ENCODE measurements at regions not wholly inside any gene's neighbourhood (a gene's known extent, or its start where the extent isn't known, plus 50 kb on each side); places are given as distances from the start of the nearest gene placed in this dataset.

GRCh38 chr2:41912776-41913175 is 135.0 kb upstream of the PKDCC start:
- no peaks in the 10 kb centered on the region for H3K27me3 ChIP-seq
- H3K4me3 ChIP-seq = no peak overlapping the region
- TF ChIP-seq CTCF (IDR thresholded peaks at IDR 0.05) = no peak
- FAIRE-seq = no peak
- no peaks in the 10 kb centered on the region for H3K4me1 ChIP-seq
- no peak for DNase-seq
- ATAC-seq = peak in 2 of 4 donors; percentile 15 to 37
- H3K27ac ChIP-seq = no peak overlapping the region
- intact Hi-C loops (cut with DNase I) = no loop called here
- no peaks in the 10 kb centered on the region for H3K9me3 ChIP-seq
- no peaks in the 10 kb centered on the region for H3K36me3 ChIP-seq
- WGBS, 2 donors = 36 to 51% methylated on average over 2 of the region's 2 CpGs

GRCh38 chr2:41913311-41913710 is 134.5 kb upstream of the PKDCC start:
- ATAC-seq (peak in 1 of 4 donors; percentile 45), DNase-seq (no peak), FAIRE-seq (no peak)
- Histone ChIP-seq H3K4me3 (no peak overlapping the region), H3K4me1 (no peaks in the 10 kb centered on the region), H3K27ac (no peak overlapping the region), H3K9me3 (no peaks in the 10 kb centered on the region), H3K36me3 (no peaks in the 10 kb centered on the region), H3K27me3 (no peaks in the 10 kb centered on the region)
- intact Hi-C loops (cut with DNase I) = no loop called here
- WGBS, 2 donors = 80 to 81% methylated on average over 8 of the region's 8 CpGs
- TF ChIP-seq CTCF (IDR thresholded peaks at IDR 0.05) = no peak

DNA sequence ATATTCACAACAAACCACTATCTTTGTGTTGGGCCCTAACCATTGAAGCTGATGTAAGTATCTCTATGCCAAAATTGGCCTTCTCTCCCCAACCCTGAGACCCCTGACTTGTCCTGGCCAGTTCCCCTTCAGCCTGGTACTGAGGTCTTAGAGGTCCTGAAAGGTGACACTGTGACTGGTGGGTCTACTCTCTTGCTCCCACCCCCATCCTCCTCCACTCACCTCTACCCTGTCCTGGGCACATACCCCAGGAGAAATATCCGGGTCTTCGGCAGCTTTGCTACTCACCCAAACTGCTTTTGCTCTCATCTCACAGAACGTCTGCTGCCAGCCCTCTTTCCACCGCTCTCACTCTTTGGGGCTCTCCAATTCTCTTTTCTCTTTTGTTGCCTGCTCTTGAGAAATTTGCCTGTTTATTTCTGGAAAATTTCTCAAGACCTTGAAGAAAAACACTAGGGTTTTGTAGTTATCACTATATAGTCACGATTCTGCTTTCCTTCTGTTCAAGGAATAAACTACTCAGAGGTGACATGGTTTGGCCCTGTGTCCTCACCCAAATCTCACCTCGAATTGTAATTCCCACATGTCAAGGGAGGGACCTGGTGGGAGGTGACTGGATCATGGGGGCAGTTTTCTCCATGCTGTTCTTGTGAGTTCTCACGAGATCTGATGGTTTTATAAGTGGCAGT is 133.8 kb upstream of the PKDCC start:
- Histone ChIP-seq H3K27me3 (no peaks in the 10 kb centered on the region), H3K4me3 (no peak overlapping the region), H3K27ac (no peak overlapping the region), H3K4me1 (no peaks in the 10 kb centered on the region), H3K9me3 (no peaks in the 10 kb centered on the region), H3K36me3 (no peaks in the 10 kb centered on the region)
- TF ChIP-seq CTCF (IDR thresholded peaks at IDR 0.05) = no peak
- intact Hi-C loops (cut with DNase I) = no loop called here
- no peak for FAIRE-seq
- 75 to 81% methylated on average over 7 of the region's 7 CpGs for WGBS, 2 donors
- no peak for ATAC-seq
- DNase-seq = no peak

- no peaks in the 10 kb centered on the region for H3K36me3 ChIP-seq
- TF ChIP-seq CTCF (IDR thresholded peaks at IDR 0.05) = no peak
- DNase-seq = no peak
- H3K9me3 ChIP-seq = no peaks in the 10 kb centered on the region
- H3K27ac ChIP-seq = no peak overlapping the region
- H3K27me3 ChIP-seq = no peaks in the 10 kb centered on the region
- no peak overlapping the region for H3K4me3 ChIP-seq
- H3K4me1 ChIP-seq = no peaks in the 10 kb centered on the region
- peak in 1 of 4 donors; percentile 51 for ATAC-seq
- FAIRE-seq = no peak
- intact Hi-C loops (cut with DNase I) = no loop called here
Observed at GRCh38 chr2:41914936-41915335, 132.9 kb upstream of the PKDCC start.

GRCh38 chr2:41916177-41916576 is 131.6 kb upstream of the PKDCC start:
- FAIRE-seq (no peak), DNase-seq (no peak), ATAC-seq (no peak)
- H3K9me3 ChIP-seq = no peaks in the 10 kb centered on the region
- WGBS, 2 donors = 90 to 94% methylated on average over 2 of the region's 2 CpGs
- no peaks in the 10 kb centered on the region for H3K36me3 ChIP-seq
- H3K4me1 ChIP-seq = no peaks in the 10 kb centered on the region
- no peak overlapping the region for H3K27ac ChIP-seq
- no peaks in the 10 kb centered on the region for H3K27me3 ChIP-seq
- no peak overlapping the region for H3K4me3 ChIP-seq
- TF ChIP-seq CTCF (IDR thresholded peaks at IDR 0.05) = no peak
- intact Hi-C loops (cut with DNase I) = no loop called here

Measured in pancreas (tissue), 10 donors.